PFSK-1 (cell line): ENCODE measurements at regions not wholly inside any gene's neighbourhood (a gene's known extent, or its start where the extent isn't known, plus 50 kb on each side); places are given as distances from the start of the nearest gene placed in this dataset.

Experiments used
- POLR2AphosphoS5 ChIP-seq: IDR thresholded peaks from 2 replicates; pipeline ENCODE4 v1.6.1; 2012; ENCODE audit warnings: low read depth, mild to moderate bottlenecking, control low read depth, low read length, moderate library complexity
- SIN3A ChIP-seq: IDR thresholded peaks from 2 replicates; pipeline ENCODE4 v1.6.1; 2012; ENCODE audit warnings: mild to moderate bottlenecking, low read length, moderate library complexity, borderline replicate concordance; ENCODE audit not compliant: insufficient read depth
- TAF1 ChIP-seq: IDR thresholded peaks from 2 replicates; pipeline ENCODE4 v1.6.1; 2012; ENCODE audit warnings: low read length, control low read depth, borderline replicate concordance; ENCODE audit not compliant: insufficient read depth
- TF ChIP-seq, protein P1 (sequence below), 2 experiments: IDR thresholded peaks; 2 replicates each; pipeline versions ENCODE4 v1.6.1 to v1.8.0; 2011 to 2012; ENCODE audit warnings: low read depth in 2 of 2, low read length in 2 of 2, control low read depth in 1 of 2, inconsistent platforms in 1 of 2, mild to moderate bottlenecking in 1 of 2, moderate library complexity in 1 of 2; ENCODE audit not compliant: insufficient read depth in 1 of 2

DNA sequence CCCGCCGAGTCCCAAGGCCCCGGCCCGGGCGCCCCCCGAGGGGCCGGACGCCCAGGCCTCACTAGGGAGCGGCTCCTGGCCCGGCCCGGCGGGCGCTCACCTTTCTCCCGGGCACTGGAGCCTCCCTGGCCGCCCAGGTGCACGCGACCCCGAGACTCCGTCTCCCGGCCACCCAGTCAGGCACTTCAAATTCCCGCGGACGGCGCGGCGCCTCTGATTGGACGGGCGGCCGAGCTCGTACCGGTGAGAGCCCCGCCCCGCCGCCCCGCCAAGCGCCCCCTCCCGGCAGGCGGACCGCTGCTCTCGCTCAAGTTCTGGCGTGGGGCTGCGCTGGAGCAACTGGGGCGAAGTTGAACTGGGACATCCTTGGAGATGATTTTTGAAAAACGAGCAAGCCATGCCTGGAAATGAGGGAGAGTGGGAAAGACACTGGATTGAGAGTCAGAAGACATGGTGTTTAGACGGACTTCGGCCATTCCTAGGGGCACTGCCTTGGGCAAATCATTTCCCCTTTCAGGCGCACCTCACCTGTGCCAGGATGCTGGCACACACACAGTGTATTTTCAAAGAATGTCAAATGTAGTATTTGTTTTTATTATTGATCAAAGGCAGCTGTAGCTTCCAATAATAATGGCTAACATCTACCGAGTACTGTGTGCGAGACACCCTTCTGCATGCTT lies 485.3 kb downstream of the UQCRFS1 start:
- TF ChIP-seq POLR2AphosphoS5 (no peak), SIN3A (no peak), TAF1 (no peak)
- TF ChIP-seq, protein P1, sequence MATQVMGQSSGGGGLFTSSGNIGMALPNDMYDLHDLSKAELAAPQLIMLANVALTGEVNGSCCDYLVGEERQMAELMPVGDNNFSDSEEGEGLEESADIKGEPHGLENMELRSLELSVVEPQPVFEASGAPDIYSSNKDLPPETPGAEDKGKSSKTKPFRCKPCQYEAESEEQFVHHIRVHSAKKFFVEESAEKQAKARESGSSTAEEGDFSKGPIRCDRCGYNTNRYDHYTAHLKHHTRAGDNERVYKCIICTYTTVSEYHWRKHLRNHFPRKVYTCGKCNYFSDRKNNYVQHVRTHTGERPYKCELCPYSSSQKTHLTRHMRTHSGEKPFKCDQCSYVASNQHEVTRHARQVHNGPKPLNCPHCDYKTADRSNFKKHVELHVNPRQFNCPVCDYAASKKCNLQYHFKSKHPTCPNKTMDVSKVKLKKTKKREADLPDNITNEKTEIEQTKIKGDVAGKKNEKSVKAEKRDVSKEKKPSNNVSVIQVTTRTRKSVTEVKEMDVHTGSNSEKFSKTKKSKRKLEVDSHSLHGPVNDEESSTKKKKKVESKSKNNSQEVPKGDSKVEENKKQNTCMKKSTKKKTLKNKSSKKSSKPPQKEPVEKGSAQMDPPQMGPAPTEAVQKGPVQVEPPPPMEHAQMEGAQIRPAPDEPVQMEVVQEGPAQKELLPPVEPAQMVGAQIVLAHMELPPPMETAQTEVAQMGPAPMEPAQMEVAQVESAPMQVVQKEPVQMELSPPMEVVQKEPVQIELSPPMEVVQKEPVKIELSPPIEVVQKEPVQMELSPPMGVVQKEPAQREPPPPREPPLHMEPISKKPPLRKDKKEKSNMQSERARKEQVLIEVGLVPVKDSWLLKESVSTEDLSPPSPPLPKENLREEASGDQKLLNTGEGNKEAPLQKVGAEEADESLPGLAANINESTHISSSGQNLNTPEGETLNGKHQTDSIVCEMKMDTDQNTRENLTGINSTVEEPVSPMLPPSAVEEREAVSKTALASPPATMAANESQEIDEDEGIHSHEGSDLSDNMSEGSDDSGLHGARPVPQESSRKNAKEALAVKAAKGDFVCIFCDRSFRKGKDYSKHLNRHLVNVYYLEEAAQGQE (IDR thresholded peaks at IDR 0.05; ENCODE audit: insufficient read depth in 1 of 2, low read depth in 2 of 2, low read length in 2 of 2) = no peak
